GM18505 (cell line): ENCODE measurements at regions not wholly inside any gene's neighbourhood (a gene's known extent, or its start where the extent isn't known, plus 50 kb on each side); places are given as distances from the start of the nearest gene placed in this dataset.

ENCODE experiments used
- ATAC-seq: cut with Tn5 transposase; IDR thresholded peaks from one replicate; pipeline ENCODE4 v1.9.1; 2021; ENCODE audit not compliant: unreplicated experiment
- POLR2A ChIP-seq: IDR thresholded peaks from 4 replicates; pipeline ENCODE4 v1.6.1; 2011; ENCODE audit warnings: borderline replicate concordance; ENCODE audit not compliant: insufficient read depth, insufficient read length; ENCODE audit errors: extremely low read depth

DNA sequence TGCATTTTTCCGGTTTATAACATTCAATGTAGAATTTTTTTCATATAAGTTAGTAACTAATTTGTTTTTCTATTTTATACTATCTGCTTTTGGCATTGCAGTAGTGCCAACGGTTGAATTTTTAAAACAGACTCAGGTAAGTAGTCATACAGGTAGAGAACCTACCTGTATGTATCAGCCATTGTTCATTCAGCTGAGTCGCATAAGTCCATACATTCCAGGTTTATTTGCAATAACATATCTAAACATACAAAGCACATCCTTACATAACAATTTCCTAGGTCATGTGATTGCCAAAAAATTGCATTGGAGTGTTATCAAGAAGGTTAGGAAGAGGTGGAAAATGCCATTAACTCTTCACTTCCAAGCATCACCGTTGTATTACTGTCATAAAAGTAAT lies 1059.3 kb upstream of the CNTN5 start:
- no peak for ATAC-seq

DNA sequence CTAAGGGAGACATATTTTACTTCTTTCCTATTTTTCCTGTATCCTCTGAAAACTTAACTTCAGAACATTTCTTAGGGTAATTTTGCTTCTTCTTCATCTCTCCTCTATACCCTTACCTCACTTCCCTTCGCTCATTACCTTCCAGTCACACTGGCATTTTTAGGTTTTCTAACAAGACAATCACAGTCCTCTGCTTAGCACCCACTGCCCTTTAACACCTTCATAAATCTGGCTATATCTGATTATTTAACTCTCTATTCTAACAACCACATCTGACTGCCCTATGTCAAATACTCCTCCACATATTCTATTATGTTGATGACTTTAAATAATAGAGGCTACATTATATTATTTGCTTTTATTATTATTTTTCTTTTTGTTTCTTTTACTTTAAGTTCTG lies 1058.0 kb upstream of the CNTN5 start:
- TF ChIP-seq POLR2A = no peak
- ATAC-seq = no peak

More for the DNA sequence above, 1059.3 kb upstream of the CNTN5 start:
- TF ChIP-seq POLR2A = no peak

GRCh38 chr11:97963528-97964331 lies 1057.0 kb upstream of the CNTN5 start:
- no peak for ATAC-seq
- no peak for TF ChIP-seq POLR2A

- no peak for ATAC-seq
- TF ChIP-seq POLR2A = no peak
Observed at GRCh38 chr11:97964332-97965004, 1056.3 kb upstream of the CNTN5 start.

GRCh38 chr11:97965849-97966646 lies 1054.7 kb upstream of the CNTN5 start:
- no peak for ATAC-seq
- TF ChIP-seq POLR2A = no peak

- no peak for TF ChIP-seq POLR2A
- ATAC-seq = no peak
Observed at GRCh38 chr11:97966901-97967300, 1053.8 kb upstream of the CNTN5 start.

GRCh38 chr11:97968071-97968470 lies 1052.7 kb upstream of the CNTN5 start:
- TF ChIP-seq POLR2A = no peak
- no peak for ATAC-seq

DNA sequence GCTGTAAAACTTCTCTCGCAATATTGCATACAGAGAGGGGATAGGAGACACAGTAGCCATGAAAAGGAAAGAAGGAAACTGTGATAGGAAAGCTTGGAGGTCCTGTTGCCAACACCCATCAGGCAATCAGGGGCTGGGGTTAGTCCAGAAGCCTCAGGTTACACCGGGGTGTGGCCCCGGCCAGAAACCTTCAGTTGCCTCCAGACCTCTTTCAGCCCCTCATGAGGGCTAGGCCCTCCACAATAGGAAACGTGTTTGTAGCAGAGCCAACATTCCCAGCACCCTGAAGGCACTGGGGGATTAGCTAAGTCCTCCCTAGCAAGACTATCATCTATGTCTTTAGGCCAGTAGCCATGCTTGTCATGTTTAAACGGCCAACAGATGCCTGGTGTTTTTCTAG lies 1048.0 kb upstream of the CNTN5 start:
- no peak for ATAC-seq
- TF ChIP-seq POLR2A = no peak

DNA sequence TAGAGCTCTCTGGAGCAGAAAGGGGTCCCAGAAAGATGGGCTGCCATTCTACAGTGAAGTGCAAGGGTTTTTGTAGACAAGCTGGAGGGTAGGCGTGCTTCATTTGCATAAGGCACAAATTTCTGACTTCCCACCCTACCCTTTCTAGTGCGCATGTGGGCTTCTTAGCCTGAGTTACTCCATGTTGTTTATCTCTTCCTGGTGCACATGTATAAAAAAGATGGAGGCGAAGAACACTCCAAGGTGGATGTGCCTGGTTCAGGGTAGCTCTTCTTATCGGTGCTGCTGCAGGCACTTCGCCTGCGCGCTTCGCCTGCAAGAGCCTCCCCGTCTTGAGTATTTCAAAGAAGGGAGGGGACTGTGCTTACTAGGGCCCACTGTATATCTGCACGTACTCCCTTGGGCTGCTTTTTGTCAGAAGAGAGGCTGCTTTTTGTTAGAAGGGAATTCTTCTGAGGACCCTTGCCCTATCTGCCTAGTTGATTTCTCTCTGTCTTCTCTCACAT lies 1047.3 kb upstream of the CNTN5 start:
- TF ChIP-seq POLR2A = no peak
- ATAC-seq = no peak

GRCh38 chr11:97974798-97975498 lies 1045.8 kb upstream of the CNTN5 start:
- no peak for ATAC-seq

GRCh38 chr11:97977726-97978125 lies 1043.0 kb upstream of the CNTN5 start:
- no peak for ATAC-seq
- TF ChIP-seq POLR2A = no peak

More at GRCh38 chr11:97974798-97975498, 1045.8 kb upstream of the CNTN5 start:
- no peak for TF ChIP-seq POLR2A

DNA sequence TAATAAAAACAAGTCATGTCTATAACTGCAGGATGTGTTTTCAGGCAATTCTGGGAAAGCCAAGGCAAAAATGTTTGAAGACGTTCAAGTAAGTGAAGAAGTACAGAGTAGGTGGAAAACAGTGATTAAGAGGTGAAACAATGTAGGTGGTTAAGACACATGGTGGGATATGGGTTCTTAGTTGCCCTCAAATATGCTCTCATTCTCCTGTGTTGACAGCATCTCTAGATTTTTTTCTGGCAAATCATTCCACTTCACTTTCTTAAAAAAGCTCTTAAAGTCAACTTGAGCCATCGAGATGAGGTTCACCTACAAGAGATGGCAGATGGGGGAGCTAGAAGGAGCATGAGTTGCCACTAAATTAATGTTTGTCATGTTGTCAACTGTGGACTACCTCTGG lies 1041.0 kb upstream of the CNTN5 start:
- ATAC-seq = no peak
- TF ChIP-seq POLR2A = no peak

DNA sequence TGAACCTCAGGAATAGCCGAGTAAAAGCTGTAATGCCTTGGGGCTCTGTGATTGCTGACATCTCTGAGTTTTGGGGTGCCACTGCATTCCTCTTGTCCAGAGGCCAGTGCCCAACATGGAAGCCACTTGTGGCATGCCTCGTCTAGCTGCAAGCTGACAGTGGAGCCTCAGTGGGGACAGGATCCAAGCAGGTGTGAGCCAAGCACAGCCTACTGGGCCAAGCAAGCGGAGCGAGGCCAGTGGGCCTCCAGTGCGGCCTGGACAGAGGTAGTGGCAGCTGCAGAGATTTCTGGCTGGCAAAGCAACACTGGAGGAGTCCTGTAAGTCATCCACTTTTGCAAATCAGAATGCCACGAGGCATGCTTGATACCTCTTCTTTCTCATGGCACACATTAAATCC lies 1038.2 kb upstream of the CNTN5 start:
- TF ChIP-seq POLR2A = no peak
- ATAC-seq = no peak
